ENCODE measurements at regions not wholly inside any gene's neighbourhood (a gene's known extent, or its start where the extent isn't known, plus 50 kb on each side); places are given as distances from the start of the nearest gene placed in this dataset.

DNA sequence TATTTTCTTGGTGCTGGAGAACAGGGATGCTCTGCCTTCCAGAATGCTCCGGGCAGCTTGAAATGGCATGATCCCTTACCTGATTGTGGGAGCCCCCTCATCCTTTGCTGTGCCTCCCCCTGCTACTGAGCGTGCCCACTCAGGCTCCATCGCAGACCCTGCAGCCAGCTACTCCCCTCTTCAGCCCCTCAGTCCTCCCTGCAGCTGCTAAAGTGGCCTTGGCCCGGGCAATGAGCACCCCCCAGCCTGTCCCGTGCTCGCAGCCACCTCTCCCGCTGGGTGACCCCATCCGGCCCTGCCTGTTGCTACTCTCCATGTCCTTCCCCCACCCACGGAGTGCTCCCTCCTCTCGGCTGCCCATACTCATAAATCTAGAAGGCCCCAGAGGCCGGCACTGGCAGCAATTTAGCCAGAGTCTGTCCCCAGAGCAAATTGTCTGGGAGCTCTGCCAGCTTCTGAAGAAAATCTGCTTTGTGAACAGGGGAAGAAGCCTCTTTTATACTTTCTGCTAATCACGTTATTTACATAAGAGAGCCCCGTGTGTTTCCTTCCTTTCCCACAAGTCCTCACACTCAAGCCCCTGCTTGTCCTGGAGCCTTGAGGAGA, 143.7 kb upstream of the FRMD6 start:
- Histone ChIP-seq H3K9ac (ENCODE audit: low read length) (no peak overlapping the region), H3K4me2 (ENCODE audit: low read length) (no peak overlapping the region), H3K4me1 (ENCODE audit: control insufficient read depth in 1 of 2, insufficient read depth in 2 of 2, low read length in 2 of 2) (no peaks in the 10 kb centered on the region), H3K4me3 (ENCODE audit: low read depth, low read length) (no peak overlapping the region), H4K91ac (ENCODE audit: low read depth, low read length) (no peak overlapping the region), H3K23ac (ENCODE audit: low read length) (no peak overlapping the region), H2BK120ac (ENCODE audit: insufficient read depth, low read length, poor library complexity) (no peak overlapping the region), H2AFZ (ENCODE audit: insufficient read depth, low read length, poor library complexity) (no peak overlapping the region), H2AK5ac (ENCODE audit: low read length) (no peak overlapping the region), H3K79me1 (ENCODE audit: low read length) (peaks cover 5% of the 10 kb centered on the region), H3K4ac (ENCODE audit: low read depth, low read length) (no peak overlapping the region), H2BK12ac (ENCODE audit: low read length) (no peak overlapping the region), H4K8ac (ENCODE audit: low read depth, low read length) (no peak overlapping the region), H4K12ac (ENCODE audit: low read depth, low read length) (no peak overlapping the region), H3K18ac (ENCODE audit: low read length) (no peak overlapping the region), H3K27ac (ENCODE audit: low read depth, low read length) (no peak overlapping the region), H3K36me3 (ENCODE audit: control insufficient read depth in 1 of 2, insufficient read depth in 2 of 2, low read length in 2 of 2) (no peaks in the 10 kb centered on the region), H3K79me2 (ENCODE audit: control insufficient read depth, insufficient read depth, low read length, poor library complexity) (no peaks in the 10 kb centered on the region), H3K14ac (ENCODE audit: low read length) (no peak overlapping the region), H3K27me3 (ENCODE audit: insufficient read depth, low read length) (no peaks in the 10 kb centered on the region), H3K9me3 (ENCODE audit: insufficient read depth, low read depth, low read length) (peaks cover 2% of the 10 kb centered on the region), H2BK5ac (ENCODE audit: low read depth, low read length, poor library complexity) (no peak overlapping the region)
- no CpG with 5 or more reads among the region's 13 CpGs for WGBS (ENCODE audit: extremely low coverage, insufficient coverage, insufficient read length)
- DNase-seq: no peak

DNA sequence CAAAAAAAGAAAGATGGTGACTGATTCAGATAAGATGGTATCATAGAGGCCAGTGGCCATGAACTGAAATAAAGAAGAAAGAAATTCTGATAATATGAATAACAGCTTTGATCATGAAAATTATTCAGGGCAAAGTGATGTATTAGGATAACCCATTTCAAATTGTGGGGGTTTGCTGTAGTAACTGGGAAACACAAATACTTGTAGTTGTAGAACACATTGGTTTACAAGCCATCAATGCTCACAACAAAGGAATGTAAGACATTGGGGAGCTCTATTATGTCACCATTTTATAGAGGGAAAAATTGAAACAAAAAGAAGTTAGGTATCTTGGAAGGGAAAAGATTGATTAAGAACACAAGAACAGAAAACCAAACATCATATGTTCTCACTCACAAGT, 140.4 kb upstream of the FRMD6 start:
- H3K79me2 ChIP-seq (ENCODE audit: control insufficient read depth, insufficient read depth, low read length, poor library complexity): no peaks in the 10 kb centered on the region
- no peak overlapping the region for H3K23ac ChIP-seq (ENCODE audit: low read length)
- H3K4ac ChIP-seq (ENCODE audit: low read depth, low read length): no peak overlapping the region
- H3K27ac ChIP-seq (ENCODE audit: low read depth, low read length): no peak overlapping the region
- no peak overlapping the region for H3K14ac ChIP-seq (ENCODE audit: low read length)
- H2AK5ac ChIP-seq (ENCODE audit: low read length): no peak overlapping the region
- no peak overlapping the region for H2BK5ac ChIP-seq (ENCODE audit: low read depth, low read length, poor library complexity)
- H3K4me3 ChIP-seq (ENCODE audit: low read depth, low read length): no peak overlapping the region
- no peak for DNase-seq
- no peaks in the 10 kb centered on the region for H3K27me3 ChIP-seq (ENCODE audit: insufficient read depth, low read length)
- H3K4me2 ChIP-seq (ENCODE audit: low read length): no peak overlapping the region
- H3K18ac ChIP-seq (ENCODE audit: low read length): no peak overlapping the region
- no peak overlapping the region for H4K91ac ChIP-seq (ENCODE audit: low read depth, low read length)
- H2BK120ac ChIP-seq (ENCODE audit: insufficient read depth, low read length, poor library complexity): no peak overlapping the region
- no peak overlapping the region for H2BK12ac ChIP-seq (ENCODE audit: low read length)
- H4K12ac ChIP-seq (ENCODE audit: low read depth, low read length): no peak overlapping the region
- H4K8ac ChIP-seq (ENCODE audit: low read depth, low read length): no peak overlapping the region
- no peaks in the 10 kb centered on the region for H3K4me1 ChIP-seq (ENCODE audit: control insufficient read depth in 1 of 2, insufficient read depth in 2 of 2, low read length in 2 of 2)
- no peak overlapping the region for H3K9ac ChIP-seq (ENCODE audit: low read length)
- H3K36me3 ChIP-seq (ENCODE audit: control insufficient read depth in 1 of 2, insufficient read depth in 2 of 2, low read length in 2 of 2): no peaks in the 10 kb centered on the region
- H3K79me1 ChIP-seq (ENCODE audit: low read length): peaks cover 3% of the 10 kb centered on the region
- no peak overlapping the region for H2AFZ ChIP-seq (ENCODE audit: insufficient read depth, low read length, poor library complexity)
- H3K9me3 ChIP-seq (ENCODE audit: insufficient read depth, low read depth, low read length): peaks cover 2% of the 10 kb centered on the region

DNA sequence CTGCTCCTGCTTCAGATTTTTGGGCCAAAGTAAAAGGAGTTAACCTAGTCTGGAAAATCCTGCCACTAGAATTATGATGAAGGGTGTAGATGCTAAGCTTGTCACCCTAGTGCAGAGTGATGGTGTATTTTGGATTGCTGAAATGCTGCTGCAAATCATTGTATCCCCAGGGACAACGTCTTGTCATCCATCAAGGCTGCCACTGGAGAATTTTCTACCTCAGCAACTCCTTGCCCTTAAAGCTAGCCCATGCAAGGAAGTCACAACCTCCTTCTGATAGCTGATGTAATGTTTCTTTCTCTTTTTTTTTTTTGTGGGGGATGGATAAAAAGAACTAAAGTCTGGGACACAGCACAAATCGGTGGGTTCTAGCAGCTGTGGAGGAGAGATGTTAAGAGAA, 139.4 kb upstream of the FRMD6 start:
- H2BK12ac ChIP-seq (ENCODE audit: low read length): no peak overlapping the region
- H2BK5ac ChIP-seq (ENCODE audit: low read depth, low read length, poor library complexity): no peak overlapping the region
- no peaks in the 10 kb centered on the region for H3K36me3 ChIP-seq (ENCODE audit: control insufficient read depth in 1 of 2, insufficient read depth in 2 of 2, low read length in 2 of 2)
- H2AK5ac ChIP-seq (ENCODE audit: low read length): no peak overlapping the region
- no peak overlapping the region for H2AFZ ChIP-seq (ENCODE audit: insufficient read depth, low read length, poor library complexity)
- no peak overlapping the region for H2BK120ac ChIP-seq (ENCODE audit: insufficient read depth, low read length, poor library complexity)
- no peak overlapping the region for H3K18ac ChIP-seq (ENCODE audit: low read length)
- H3K79me2 ChIP-seq (ENCODE audit: control insufficient read depth, insufficient read depth, low read length, poor library complexity): no peaks in the 10 kb centered on the region
- no peak overlapping the region for H4K91ac ChIP-seq (ENCODE audit: low read depth, low read length)
- no peak for DNase-seq
- H3K27ac ChIP-seq (ENCODE audit: low read depth, low read length): no peak overlapping the region
- H3K4me2 ChIP-seq (ENCODE audit: low read length): no peak overlapping the region
- no peak overlapping the region for H3K23ac ChIP-seq (ENCODE audit: low read length)
- H4K12ac ChIP-seq (ENCODE audit: low read depth, low read length): no peak overlapping the region
- H3K27me3 ChIP-seq (ENCODE audit: insufficient read depth, low read length): no peaks in the 10 kb centered on the region
- no CpG with 5 or more reads among the region's 2 CpGs for WGBS (ENCODE audit: extremely low coverage, insufficient coverage, insufficient read length)
- H3K4me1 ChIP-seq (ENCODE audit: control insufficient read depth in 1 of 2, insufficient read depth in 2 of 2, low read length in 2 of 2): no peaks in the 10 kb centered on the region
- H3K79me1 ChIP-seq (ENCODE audit: low read length): peaks cover 3% of the 10 kb centered on the region
- H3K9me3 ChIP-seq (ENCODE audit: insufficient read depth, low read depth, low read length): peaks cover 2% of the 10 kb centered on the region
- H3K4me3 ChIP-seq (ENCODE audit: low read depth, low read length): no peak overlapping the region
- no peak overlapping the region for H3K14ac ChIP-seq (ENCODE audit: low read length)
- H4K8ac ChIP-seq (ENCODE audit: low read depth, low read length): no peak overlapping the region
- H3K9ac ChIP-seq (ENCODE audit: low read length): no peak overlapping the region
- no peak overlapping the region for H3K4ac ChIP-seq (ENCODE audit: low read depth, low read length)

DNA sequence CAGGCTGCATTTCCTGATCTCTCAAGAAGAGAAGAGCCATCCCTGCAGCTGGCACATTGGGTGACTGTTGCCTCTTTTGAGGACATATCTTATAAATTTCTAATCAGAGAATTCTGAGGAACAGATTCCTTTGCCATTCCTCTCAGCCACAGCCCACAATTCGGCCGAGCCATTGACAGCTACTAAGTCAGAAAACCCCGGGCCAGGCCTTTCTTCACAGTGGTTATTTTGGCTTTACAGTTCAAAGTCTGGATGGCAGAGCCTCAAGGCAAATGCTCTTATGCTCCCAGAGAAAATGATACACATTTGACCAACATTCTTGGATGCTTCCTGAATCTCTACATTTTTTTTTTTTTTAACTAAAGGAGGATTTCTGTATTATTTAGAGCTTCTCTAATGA, 138.4 kb upstream of the FRMD6 start:
- H2BK12ac ChIP-seq (ENCODE audit: low read length): no peak overlapping the region
- no peak overlapping the region for H3K14ac ChIP-seq (ENCODE audit: low read length)
- H3K4ac ChIP-seq (ENCODE audit: low read depth, low read length): no peak overlapping the region
- no peaks in the 10 kb centered on the region for H3K79me2 ChIP-seq (ENCODE audit: control insufficient read depth, insufficient read depth, low read length, poor library complexity)
- H2AFZ ChIP-seq (ENCODE audit: insufficient read depth, low read length, poor library complexity): no peak overlapping the region
- H4K91ac ChIP-seq (ENCODE audit: low read depth, low read length): no peak overlapping the region
- peaks cover 3% of the 10 kb centered on the region for H3K79me1 ChIP-seq (ENCODE audit: low read length)
- no peak overlapping the region for H3K9ac ChIP-seq (ENCODE audit: low read length)
- WGBS (ENCODE audit: extremely low coverage, insufficient coverage, insufficient read length): no CpG with 5 or more reads among the region's 3 CpGs
- H4K12ac ChIP-seq (ENCODE audit: low read depth, low read length): no peak overlapping the region
- no peak overlapping the region for H3K4me3 ChIP-seq (ENCODE audit: low read depth, low read length)
- no peaks in the 10 kb centered on the region for H3K36me3 ChIP-seq (ENCODE audit: control insufficient read depth in 1 of 2, insufficient read depth in 2 of 2, low read length in 2 of 2)
- no peak overlapping the region for H2AK5ac ChIP-seq (ENCODE audit: low read length)
- H3K4me1 ChIP-seq (ENCODE audit: control insufficient read depth in 1 of 2, insufficient read depth in 2 of 2, low read length in 2 of 2): no peaks in the 10 kb centered on the region
- H3K18ac ChIP-seq (ENCODE audit: low read length): no peak overlapping the region
- H3K27me3 ChIP-seq (ENCODE audit: insufficient read depth, low read length): no peaks in the 10 kb centered on the region
- no peak overlapping the region for H3K23ac ChIP-seq (ENCODE audit: low read length)
- H3K9me3 ChIP-seq (ENCODE audit: insufficient read depth, low read depth, low read length): peaks cover 2% of the 10 kb centered on the region
- no peak overlapping the region for H3K4me2 ChIP-seq (ENCODE audit: low read length)
- H3K27ac ChIP-seq (ENCODE audit: low read depth, low read length): no peak overlapping the region
- no peak overlapping the region for H2BK120ac ChIP-seq (ENCODE audit: insufficient read depth, low read length, poor library complexity)
- no peak for DNase-seq
- no peak overlapping the region for H4K8ac ChIP-seq (ENCODE audit: low read depth, low read length)
- H2BK5ac ChIP-seq (ENCODE audit: low read depth, low read length, poor library complexity): no peak overlapping the region

All from trophoblast cell (in vitro differentiated cells and primary cell).